CD4-positive, alpha-beta T cell treated with Interleukin-21 for 1 hour (primary cell): ENCODE measurements at regions not wholly inside any gene's neighbourhood (a gene's known extent, or its start where the extent isn't known, plus 50 kb on each side); places are given as distances from the start of the nearest gene placed in this dataset.

Experiments used
- DNase-seq: peaks from one replicate; pipeline ENCODE4 v3.0.0-alpha.2; 2020

DNA sequence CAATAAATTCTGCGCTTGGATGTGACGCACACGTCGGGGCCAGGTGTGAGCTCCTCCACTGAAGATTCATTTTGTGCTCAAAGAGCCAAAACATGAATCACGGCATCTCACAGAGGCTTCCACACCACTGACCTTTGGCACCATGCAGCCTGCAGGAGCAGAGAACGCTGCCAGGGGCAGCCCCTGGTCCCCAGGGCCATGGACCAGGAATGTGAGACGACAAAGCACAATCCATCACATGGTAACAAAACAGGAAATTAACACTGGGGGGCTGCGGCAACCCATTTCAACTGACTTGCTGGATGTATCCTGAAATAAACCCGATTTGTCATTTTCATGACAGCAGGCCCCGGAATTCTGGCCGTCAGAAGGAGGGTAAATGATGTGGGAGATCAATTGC is 167.5 kb upstream of the IGF1R start:
- no peak for DNase-seq

GRCh38 chr15:98483575-98484130 is 164.7 kb upstream of the IGF1R start:
- DNase-seq, result no peak

- DNase-seq, result no peak
Measured at GRCh38 chr15:98484914-98485313, 163.4 kb upstream of the IGF1R start.

DNA sequence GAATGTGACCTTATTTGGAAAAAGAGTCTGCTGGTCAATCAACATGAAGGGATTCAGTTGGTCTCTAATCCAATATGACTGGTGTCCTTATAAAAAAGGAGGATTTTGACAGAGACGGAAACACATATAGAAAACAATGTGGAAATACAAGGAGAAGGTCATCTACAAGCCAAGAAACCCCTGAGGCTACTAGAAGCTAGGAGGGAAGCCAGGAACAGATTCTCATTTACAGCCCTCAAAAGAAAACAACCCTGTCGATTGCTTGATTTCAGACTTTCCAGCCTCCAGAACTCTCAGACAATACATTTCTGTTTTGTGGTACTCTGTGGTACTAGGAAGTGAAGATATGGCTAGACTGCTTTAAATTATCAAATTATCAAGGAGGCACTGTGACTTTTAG is 162.9 kb upstream of the IGF1R start:
- DNase-seq, result no peak

DNA sequence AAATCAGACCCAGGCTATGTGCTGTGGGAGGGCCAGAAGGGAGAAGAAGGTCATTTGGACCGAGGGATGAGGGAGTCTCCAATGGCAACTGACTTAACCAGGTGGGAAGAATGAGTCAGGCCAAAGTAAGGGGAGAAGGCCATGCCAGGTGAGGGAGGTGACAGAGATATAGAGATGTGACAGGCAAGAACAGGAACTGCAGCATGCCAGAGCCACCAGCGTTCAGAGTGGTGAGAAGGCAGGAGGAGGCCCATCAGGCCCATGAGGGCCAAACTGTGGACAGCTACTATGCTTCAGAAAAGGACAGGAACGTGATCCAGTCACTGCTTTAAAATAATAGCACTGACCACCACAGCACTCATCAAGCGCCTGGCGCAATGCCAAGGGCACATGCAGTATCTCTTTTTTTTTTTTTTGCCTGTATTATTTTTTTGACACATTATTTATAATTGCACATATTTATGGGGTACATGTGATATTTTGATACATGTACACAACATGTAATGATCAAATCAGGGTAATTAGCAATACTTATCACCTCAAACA is 154.3 kb upstream of the IGF1R start:
- no peak for DNase-seq

- no peak for DNase-seq
Measured at GRCh38 chr15:98501192-98501591, 147.1 kb upstream of the IGF1R start.

GRCh38 chr15:98501632-98502031 is 146.7 kb upstream of the IGF1R start:
- DNase-seq, result no peak

DNA sequence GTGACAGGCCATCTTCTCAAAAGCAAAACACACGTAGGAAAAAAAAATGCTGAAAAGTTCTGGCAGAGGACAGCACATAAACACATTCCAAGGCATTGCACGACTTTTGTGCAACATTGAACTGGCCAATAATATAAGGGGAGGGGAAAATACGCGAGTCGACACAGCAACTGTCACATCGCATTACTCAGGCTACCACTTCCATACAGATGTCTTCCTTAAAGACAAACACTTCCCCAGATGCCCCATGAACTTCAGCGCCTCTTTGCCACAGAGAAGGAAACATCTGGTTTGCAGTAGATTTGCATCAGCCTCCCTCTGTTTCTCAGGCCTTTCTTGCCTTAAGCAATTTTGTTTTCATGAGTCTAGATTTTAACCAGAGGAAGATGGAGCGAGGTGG is 144.4 kb upstream of the IGF1R start:
- no peak for DNase-seq

DNA sequence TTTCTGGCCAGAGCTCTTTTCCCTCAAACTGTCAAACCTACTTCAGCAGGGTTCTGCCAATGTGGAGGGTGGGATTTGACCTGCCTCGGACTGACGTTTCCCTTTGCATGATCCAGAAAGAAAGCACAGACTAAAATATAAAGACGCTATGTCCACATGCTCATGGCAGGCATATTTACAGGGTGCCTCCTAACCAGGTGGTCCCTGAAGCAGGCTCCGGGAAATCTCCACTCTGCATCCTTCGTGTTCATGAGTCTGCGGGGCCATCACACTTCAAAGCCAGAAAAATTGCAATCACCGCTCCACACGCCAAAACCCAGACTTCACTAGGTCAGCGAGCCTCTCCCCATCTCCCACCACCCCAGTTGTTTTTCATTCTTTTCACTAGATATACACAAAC is 143.3 kb upstream of the IGF1R start:
- no peak for DNase-seq

DNA sequence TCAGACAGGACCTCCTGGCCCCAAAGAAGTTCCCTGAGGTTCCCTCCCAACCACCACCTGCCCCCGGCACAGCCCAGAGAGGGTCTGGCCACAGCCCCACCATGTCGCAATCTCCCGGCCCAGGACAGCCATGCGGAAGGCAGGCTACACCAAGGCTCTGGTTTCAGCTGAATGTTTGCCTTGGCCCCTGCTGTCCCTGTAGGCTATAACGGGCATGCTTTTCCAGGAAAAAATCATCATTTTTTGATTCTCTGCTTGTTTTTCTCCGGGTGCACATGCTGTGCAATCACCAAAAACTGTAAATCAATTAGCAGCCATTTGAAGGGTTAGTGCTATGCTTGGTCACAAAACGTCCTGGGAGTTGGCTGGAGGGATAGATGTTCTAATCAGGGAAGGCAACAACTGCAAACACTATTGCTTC is 142.7 kb upstream of the IGF1R start:
- DNase-seq, result no peak

- no peak for DNase-seq
Measured at GRCh38 chr15:98506172-98506571, 142.2 kb upstream of the IGF1R start.

DNA sequence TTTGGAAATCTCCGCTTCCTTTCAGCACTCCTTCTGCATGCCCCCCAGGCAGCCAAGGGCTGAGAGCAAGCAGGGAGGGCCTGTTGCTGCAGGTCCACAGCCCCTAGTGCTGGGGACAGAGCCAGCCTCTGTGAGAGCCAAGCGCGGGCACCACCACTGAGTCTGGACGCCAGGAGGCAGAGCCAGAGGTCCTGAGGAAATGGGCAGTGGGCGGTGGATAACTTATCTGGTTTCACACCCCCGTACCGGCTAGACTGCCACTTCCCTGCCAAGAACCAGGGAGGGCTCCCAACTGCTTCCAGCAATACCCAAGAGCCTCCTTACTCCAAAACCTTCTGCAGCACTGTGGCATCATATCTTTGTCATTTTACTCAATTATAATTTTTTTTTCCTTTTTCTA is 141.6 kb upstream of the IGF1R start:
- DNase-seq, result no peak

DNA sequence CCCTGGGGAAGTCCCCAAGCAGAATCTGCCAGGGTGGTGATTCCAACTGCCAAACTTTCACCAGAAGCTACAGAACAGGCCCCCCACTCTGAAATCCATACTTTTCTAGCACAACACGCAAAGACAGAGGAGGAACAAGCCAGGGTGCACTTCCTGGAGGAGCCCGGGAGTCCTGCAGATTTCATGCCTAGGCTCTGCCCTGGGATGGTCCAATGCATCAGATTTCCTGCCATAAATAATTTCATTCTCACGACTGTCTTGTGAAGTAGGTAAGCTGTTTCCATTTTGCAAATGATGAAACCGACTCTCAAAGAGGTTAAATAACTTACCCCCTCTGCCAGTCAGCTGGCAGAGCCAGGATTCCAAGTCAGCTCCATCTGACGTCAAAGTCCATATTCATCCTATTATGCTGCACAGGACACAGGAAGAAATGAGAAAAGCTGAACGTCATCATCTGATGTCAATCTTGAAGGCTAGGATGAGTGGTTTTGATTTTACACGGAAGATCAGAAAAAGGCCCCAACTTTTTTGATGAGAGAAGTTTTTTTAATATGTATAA is 134.8 kb upstream of the IGF1R start:
- no peak for DNase-seq

DNA sequence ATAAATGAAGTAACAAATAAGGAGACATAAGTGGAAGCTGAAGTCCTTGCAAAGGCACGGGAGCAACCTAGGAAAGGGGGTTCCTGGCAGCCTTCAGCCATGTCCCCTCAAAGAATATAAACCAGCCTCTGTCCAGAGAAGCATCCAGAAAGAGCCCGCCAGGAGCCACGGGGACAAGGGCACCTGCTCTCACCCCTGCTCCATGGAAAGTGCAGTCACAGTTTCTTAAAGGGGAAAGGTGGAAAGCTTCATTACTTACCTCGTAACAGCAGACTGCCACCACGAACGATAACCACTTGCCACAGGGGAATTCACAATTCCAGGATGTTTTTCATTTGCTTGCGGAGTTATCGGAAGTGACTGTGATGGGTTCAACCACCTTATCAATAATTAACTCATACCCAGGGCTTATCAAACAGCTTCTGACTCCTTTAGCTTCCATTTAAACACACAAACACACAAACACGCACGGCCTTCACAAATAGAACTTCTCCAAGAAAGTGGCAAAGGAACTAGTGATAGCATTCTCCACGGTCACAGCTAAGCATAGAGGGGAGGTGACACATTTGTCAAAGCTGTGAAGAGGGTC is 134.2 kb upstream of the IGF1R start:
- DNase-seq, result no peak

- DNase-seq, result peak; percentile 50
Measured at GRCh38 chr15:98518823-98519561, 129.3 kb upstream of the IGF1R start.

- no peak for DNase-seq
Measured at GRCh38 chr15:98519767-98520550, 128.4 kb upstream of the IGF1R start.

DNA sequence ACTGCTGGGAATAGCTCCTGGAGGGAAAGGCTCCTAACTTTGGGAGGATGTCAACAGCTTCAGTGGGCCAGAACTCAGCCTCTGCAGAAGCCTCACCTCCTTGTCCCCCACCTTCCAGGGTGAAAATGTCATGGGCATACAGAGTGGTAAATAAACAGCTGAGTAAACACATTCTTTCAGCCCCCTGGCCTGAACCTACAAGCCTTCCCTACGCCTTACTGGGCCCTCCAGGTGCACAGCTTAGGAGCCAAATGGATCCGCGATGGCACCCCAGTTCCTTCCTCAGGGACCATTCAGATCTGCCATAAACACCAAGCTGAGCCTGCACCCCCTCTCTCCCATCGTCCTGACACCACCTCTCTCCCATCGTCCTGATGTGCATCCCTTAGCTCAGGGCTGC is 126.2 kb upstream of the IGF1R start:
- DNase-seq, result no peak

DNA sequence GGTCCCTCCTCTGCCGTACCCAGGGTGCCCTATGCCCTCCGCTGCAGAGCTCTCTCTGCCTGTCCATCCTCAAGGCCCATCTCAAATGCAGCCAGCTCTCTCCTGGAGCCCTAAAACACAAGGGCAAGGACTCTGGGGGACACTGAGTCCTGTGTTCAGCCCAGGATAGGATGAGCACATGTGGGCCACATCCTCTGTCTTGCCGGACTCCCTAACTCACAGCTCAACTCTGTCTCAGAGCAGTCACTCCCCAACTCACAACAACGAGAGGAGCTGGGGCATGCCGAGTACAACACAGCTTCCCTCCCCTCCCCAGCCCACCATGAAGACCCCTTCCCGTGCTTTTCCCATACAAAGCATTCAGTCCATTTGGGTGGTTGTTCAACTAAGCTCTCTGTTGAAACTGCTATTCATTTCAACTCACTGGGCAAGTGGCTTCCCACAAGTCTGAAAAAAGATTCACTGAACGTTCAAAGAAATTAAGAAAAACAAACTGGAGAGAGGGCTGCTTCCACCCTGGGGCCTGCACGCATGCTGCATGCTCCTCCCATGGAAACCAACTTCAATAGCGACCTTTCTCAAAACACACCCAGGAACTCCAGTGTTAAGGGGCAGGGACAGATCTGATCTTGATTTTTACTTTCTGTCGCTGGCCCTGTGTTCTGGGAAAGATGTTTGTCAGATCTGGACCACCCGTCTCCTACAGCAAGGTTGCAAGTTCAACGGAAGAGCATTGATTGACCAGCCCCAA is 124.3 kb upstream of the IGF1R start:
- DNase-seq, result no peak

DNA sequence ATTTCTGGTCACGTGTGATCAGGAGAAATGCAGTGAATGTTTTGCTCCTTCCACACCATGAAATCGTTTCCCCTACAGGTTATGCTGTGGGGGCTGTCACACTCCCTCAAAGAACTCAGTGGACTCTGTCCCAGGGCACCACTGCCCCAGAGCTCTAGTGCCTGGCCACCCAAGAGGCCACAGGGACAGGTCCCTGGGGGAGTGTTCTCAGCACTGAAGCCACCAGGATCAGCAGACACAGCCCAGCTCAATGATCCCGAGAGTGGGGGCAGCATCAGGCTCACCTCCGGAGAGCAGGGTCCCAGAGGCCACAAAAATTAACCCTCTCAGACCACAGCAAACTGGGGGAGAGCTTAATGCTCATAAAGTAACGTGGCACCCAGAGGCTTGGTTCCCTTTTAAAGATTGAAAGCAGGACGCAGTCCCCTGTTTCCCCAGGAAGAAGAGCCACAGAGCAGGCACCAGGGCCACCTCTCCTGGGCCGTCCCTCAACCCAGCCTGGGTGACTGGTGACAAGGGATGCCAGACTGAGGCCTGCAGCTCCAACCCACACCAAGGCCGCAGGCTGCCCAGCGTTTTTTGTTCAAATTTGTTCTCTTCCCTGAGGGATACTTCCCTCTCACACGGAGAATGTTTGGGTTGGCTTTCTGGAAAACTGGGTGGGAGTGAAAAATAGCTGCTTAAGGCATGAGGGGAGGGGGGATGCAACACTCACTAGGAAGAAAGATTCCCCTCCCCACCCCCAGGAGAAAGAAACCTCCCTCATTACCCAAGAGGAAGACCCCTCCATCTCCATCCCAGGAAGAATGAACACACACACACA is 123.3 kb upstream of the IGF1R start:
- no peak for DNase-seq

- DNase-seq, result no peak
Measured at GRCh38 chr15:98525661-98526001, 122.7 kb upstream of the IGF1R start.

GRCh38 chr15:98526094-98526493 is 122.2 kb upstream of the IGF1R start:
- no peak for DNase-seq
